Panc1 (cell line): ENCODE measurements at regions not wholly inside any gene's neighbourhood (a gene's known extent, or its start where the extent isn't known, plus 50 kb on each side); places are given as distances from the start of the nearest gene placed in this dataset.
A peak's percentile ranks its signal among the peaks of the same experiment; 100 is the strongest.

ENCODE experiments used
- POLR2AphosphoS5 ChIP-seq: IDR thresholded peaks from 2 replicates; pipeline ENCODE4 v1.6.1; 2012; ENCODE audit warnings: mild to moderate bottlenecking, low read depth, low read length, moderate library complexity
- TF ChIP-seq, protein P1 (sequence below): fragments of 450-650 bp; IDR thresholded peaks from 2 replicates; pipeline ENCODE4 v1.5.1; 2017; ENCODE audit warnings: mild to moderate bottlenecking
- TF ChIP-seq, protein P2 (sequence below), 2 experiments: IDR thresholded peaks; 2 replicates each; pipeline ENCODE4 v1.6.1; 2011 to 2012; ENCODE audit warnings: low read depth in 2 of 2, control low read depth in 1 of 2, low read length in 1 of 2, mild to moderate bottlenecking in 1 of 2, moderate library complexity in 1 of 2; ENCODE audit not compliant: insufficient read depth in 1 of 2

- TF ChIP-seq, protein P1, sequence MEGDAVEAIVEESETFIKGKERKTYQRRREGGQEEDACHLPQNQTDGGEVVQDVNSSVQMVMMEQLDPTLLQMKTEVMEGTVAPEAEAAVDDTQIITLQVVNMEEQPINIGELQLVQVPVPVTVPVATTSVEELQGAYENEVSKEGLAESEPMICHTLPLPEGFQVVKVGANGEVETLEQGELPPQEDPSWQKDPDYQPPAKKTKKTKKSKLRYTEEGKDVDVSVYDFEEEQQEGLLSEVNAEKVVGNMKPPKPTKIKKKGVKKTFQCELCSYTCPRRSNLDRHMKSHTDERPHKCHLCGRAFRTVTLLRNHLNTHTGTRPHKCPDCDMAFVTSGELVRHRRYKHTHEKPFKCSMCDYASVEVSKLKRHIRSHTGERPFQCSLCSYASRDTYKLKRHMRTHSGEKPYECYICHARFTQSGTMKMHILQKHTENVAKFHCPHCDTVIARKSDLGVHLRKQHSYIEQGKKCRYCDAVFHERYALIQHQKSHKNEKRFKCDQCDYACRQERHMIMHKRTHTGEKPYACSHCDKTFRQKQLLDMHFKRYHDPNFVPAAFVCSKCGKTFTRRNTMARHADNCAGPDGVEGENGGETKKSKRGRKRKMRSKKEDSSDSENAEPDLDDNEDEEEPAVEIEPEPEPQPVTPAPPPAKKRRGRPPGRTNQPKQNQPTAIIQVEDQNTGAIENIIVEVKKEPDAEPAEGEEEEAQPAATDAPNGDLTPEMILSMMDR = peak; percentile 89
- no peak for TF ChIP-seq POLR2AphosphoS5
- TF ChIP-seq, protein P2, sequence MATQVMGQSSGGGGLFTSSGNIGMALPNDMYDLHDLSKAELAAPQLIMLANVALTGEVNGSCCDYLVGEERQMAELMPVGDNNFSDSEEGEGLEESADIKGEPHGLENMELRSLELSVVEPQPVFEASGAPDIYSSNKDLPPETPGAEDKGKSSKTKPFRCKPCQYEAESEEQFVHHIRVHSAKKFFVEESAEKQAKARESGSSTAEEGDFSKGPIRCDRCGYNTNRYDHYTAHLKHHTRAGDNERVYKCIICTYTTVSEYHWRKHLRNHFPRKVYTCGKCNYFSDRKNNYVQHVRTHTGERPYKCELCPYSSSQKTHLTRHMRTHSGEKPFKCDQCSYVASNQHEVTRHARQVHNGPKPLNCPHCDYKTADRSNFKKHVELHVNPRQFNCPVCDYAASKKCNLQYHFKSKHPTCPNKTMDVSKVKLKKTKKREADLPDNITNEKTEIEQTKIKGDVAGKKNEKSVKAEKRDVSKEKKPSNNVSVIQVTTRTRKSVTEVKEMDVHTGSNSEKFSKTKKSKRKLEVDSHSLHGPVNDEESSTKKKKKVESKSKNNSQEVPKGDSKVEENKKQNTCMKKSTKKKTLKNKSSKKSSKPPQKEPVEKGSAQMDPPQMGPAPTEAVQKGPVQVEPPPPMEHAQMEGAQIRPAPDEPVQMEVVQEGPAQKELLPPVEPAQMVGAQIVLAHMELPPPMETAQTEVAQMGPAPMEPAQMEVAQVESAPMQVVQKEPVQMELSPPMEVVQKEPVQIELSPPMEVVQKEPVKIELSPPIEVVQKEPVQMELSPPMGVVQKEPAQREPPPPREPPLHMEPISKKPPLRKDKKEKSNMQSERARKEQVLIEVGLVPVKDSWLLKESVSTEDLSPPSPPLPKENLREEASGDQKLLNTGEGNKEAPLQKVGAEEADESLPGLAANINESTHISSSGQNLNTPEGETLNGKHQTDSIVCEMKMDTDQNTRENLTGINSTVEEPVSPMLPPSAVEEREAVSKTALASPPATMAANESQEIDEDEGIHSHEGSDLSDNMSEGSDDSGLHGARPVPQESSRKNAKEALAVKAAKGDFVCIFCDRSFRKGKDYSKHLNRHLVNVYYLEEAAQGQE (IDR thresholded peaks at IDR 0.05; ENCODE audit: insufficient read depth in 1 of 2, low read depth in 2 of 2, low read length in 1 of 2) = no peak
These were observed 381.6 kb upstream of the ASIC2 start for GRCh38 chr17:33674685-33675084.
